ENCODE measurements at regions not wholly inside any gene's neighbourhood (a gene's known extent, or its start where the extent isn't known, plus 50 kb on each side); places are given as distances from the start of the nearest gene placed in this dataset.

DNA sequence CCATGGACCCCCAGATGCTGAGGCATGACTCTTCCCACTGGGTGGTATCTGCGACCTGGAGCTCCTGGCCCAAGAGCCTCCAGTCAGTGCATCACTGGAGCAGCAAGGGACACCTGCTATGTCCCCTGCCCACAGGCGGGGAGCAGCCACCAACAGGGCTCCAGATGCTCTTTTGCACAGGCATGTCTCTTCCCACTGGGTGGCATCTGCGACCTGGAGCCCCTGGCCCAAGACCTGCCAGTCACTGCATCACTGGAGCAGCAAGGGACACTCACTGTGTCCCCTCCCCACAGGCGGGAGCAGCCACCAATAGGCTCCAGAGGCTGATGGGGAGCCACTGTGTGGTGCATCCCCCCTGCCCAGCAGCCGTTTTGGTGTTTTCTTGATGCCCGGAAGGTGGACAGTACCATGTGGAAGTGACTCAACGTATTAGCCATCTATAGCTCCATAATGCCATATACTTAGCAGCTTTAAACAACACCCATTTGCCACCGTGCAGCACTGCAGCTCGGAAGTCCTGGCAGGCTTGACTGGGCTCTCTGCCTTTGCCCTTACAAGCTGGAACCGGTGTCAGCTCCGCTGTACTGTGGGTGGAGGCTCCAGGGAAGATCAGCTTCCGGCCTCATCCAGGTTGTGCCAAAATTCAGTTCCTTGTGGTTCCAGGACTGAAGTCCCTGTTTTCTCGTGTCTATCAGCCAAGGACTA, 124.9 kb upstream of the CST7 start:
- TF ChIP-seq, protein P1, sequence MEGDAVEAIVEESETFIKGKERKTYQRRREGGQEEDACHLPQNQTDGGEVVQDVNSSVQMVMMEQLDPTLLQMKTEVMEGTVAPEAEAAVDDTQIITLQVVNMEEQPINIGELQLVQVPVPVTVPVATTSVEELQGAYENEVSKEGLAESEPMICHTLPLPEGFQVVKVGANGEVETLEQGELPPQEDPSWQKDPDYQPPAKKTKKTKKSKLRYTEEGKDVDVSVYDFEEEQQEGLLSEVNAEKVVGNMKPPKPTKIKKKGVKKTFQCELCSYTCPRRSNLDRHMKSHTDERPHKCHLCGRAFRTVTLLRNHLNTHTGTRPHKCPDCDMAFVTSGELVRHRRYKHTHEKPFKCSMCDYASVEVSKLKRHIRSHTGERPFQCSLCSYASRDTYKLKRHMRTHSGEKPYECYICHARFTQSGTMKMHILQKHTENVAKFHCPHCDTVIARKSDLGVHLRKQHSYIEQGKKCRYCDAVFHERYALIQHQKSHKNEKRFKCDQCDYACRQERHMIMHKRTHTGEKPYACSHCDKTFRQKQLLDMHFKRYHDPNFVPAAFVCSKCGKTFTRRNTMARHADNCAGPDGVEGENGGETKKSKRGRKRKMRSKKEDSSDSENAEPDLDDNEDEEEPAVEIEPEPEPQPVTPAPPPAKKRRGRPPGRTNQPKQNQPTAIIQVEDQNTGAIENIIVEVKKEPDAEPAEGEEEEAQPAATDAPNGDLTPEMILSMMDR (IDR thresholded peaks at IDR 0.05; ENCODE audit: low read length, missing control alignments) = no peak
- no peak for DNase-seq (ENCODE audit: low read depth)
- no peak overlapping the region for H3K4me3 ChIP-seq (replicated peaks; ENCODE audit: low read depth, low read length)

- TF ChIP-seq, protein P1 (IDR thresholded peaks at IDR 0.05; ENCODE audit: low read length, missing control alignments) = no peak
- H3K4me3 ChIP-seq (replicated peaks; ENCODE audit: low read depth, low read length) = no peak overlapping the region
- no peak for DNase-seq (ENCODE audit: low read depth)
These were observed 123.5 kb upstream of the CST7 start for GRCh38 chr20:24825591-24825990.

DNA sequence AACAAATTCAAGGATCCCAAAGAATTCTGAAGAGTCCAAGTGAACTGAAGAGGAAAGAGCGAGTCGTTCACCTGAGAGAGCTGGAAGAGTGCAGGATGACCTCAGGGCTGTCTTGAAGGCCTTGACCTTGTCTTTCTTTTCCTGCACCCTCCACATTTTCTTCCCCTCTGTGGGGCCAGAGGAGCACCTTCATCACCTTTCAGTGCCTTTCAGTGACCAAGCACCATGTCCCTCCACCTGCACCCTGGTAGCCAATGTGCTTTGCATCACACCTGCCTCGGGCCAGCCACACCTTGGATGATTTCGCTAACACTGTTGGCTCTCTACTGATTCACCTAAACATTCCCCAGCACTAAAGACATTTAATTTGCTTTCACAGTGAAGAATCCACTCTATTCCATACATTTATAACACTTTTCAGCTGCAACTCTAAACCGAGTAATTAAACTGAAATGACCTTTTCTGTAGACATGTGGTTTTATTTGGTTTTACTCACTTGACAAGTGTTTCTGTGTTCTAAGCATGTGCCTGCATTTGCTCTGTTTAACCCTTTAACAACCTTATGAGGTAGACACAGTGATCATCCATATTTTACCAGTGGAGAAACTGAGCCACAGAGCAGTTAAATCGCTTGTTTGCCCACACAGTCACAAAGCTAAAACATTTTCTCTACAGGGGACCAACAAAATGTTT, 121.3 kb upstream of the CST7 start:
- TF ChIP-seq, protein P1 (IDR thresholded peaks at IDR 0.05; ENCODE audit: low read length, missing control alignments) = no peak
- no peak for DNase-seq (ENCODE audit: low read depth)
- H3K4me3 ChIP-seq (replicated peaks; ENCODE audit: low read depth, low read length) = no peak overlapping the region

DNA sequence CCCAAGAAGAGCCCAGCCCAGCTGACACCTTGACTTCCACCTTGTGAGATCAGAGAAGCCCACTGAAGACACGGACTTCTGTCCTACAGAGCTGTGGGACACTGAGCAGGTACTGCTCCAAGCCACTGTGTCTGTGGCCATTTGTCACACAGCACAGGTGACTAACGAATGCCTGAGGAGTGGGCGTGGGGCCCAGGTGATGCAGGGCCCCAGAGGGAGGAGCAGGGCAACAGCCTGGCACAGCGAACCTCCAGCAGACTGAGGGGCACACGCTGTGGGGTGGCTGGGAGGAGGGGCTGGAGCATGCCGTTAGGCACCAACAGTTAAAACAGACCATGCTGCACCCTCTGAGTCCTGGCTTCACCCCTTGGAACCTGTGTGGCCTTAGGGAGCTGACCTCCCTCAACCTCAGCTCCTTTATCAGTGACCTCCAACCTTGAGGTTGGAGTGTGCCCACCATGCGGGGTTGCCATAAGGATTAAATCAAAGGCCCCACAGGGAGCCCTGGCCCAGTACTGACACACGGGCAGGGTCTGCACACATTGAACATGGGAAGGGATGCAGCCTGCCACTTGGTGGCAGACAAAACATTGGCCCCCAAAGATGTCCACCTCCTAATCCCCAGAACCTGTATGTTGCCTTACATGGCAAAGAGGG, 119.9 kb upstream of the CST7 start:
- TF ChIP-seq, protein P1 (IDR thresholded peaks at IDR 0.05; ENCODE audit: low read length, missing control alignments) = no peak
- H3K4me3 ChIP-seq (replicated peaks; ENCODE audit: low read depth, low read length) = no peak overlapping the region
- no peak for DNase-seq (ENCODE audit: low read depth)

DNA sequence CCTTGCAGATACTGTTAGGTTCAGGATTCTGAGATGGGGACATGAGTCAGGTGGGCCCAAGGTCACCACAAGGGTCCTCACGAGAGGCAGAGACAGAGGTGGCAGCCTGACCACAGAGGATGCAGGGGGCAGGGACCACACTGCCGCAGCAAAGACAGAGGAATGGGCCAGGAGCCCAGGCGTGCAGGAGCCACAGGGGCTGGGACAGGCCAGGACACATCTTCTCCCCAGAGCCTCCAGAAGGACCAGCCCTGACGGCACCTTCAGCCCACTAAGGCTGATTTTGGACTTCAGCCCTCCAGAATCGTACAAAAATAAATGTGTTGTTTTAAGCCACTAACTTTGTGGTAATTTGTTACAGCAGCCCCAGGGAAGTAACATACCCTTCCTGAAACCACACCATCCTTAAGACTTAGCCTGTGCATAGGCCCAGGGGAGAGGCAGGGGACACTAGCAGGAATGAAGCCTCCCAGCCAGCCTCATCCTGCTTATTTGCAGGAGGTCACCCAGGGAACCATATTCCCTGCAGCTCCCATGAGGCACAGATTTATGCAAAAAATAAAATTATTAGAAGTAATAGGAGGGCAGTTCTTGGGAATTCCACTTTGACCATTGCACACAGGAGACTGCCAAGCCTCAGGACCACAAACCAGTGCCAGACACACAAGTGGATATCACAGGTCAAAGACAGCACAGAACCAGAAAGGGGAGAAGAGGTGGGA, 119.3 kb upstream of the CST7 start:
- DNase-seq (ENCODE audit: low read depth) = no peak
- TF ChIP-seq, protein P1 (IDR thresholded peaks at IDR 0.05; ENCODE audit: low read length, missing control alignments) = no peak

GRCh38 chr20:24830649-24831048, 118.4 kb upstream of the CST7 start:
- DNase-seq (ENCODE audit: low read depth) = no peak
- TF ChIP-seq, protein P1 (IDR thresholded peaks at IDR 0.05; ENCODE audit: low read length, missing control alignments) = no peak
- no peak overlapping the region for H3K4me3 ChIP-seq (replicated peaks; ENCODE audit: low read depth, low read length)

More for the DNA sequence above, 119.3 kb upstream of the CST7 start:
- no peak overlapping the region for H3K4me3 ChIP-seq (replicated peaks; ENCODE audit: low read depth, low read length)
